ENCODE measurements at regions not wholly inside any gene's neighbourhood (a gene's known extent, or its start where the extent isn't known, plus 50 kb on each side); places are given as distances from the start of the nearest gene placed in this dataset.
A peak's percentile ranks its signal among the peaks of the same experiment; 100 is the strongest.

- ATAC-seq (ENCODE audit: low read depth): peak; percentile 60; the same call in 1 of the 3 replicates
Observed at GRCh38 chr14:81710232-81710845, 176.7 kb upstream of the SEL1L start.

GRCh38 chr14:81715731-81716130, 182.1 kb upstream of the SEL1L start:
- no peaks in the 10 kb centered on the region for H3K4me1 ChIP-seq (ENCODE audit: insufficient read depth, poor library complexity, severe bottlenecking)
- H3K36me3 ChIP-seq (ENCODE audit: low read depth): no peaks in the 10 kb centered on the region
- no peak overlapping the region for H3K27ac ChIP-seq (ENCODE audit: poor library complexity, severe bottlenecking)
- DNase-seq (ENCODE audit: low spot score) (no peak), ATAC-seq (ENCODE audit: low read depth) (peak; percentile 19; the same call in 1 of the 3 replicates)
- H3K9me3 ChIP-seq (ENCODE audit: severe bottlenecking): no peaks in the 10 kb centered on the region
- no peak overlapping the region for H3K4me3 ChIP-seq (ENCODE audit: severe bottlenecking)
- TF ChIP-seq, protein P1, sequence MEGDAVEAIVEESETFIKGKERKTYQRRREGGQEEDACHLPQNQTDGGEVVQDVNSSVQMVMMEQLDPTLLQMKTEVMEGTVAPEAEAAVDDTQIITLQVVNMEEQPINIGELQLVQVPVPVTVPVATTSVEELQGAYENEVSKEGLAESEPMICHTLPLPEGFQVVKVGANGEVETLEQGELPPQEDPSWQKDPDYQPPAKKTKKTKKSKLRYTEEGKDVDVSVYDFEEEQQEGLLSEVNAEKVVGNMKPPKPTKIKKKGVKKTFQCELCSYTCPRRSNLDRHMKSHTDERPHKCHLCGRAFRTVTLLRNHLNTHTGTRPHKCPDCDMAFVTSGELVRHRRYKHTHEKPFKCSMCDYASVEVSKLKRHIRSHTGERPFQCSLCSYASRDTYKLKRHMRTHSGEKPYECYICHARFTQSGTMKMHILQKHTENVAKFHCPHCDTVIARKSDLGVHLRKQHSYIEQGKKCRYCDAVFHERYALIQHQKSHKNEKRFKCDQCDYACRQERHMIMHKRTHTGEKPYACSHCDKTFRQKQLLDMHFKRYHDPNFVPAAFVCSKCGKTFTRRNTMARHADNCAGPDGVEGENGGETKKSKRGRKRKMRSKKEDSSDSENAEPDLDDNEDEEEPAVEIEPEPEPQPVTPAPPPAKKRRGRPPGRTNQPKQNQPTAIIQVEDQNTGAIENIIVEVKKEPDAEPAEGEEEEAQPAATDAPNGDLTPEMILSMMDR (IDR thresholded peaks at IDR 0.05; ENCODE audit: poor library complexity, severe bottlenecking): no peak
- peaks cover 8% of the 10 kb centered on the region for H3K27me3 ChIP-seq (ENCODE audit: insufficient read depth, poor library complexity, severe bottlenecking)

More at GRCh38 chr14:81710232-81710845, 176.7 kb upstream of the SEL1L start:
- no peak for DNase-seq (ENCODE audit: low spot score)
- no peak overlapping the region for H3K4me3 ChIP-seq (ENCODE audit: severe bottlenecking)
- no peaks in the 10 kb centered on the region for H3K4me1 ChIP-seq (ENCODE audit: insufficient read depth, poor library complexity, severe bottlenecking)
- H3K27me3 ChIP-seq (ENCODE audit: insufficient read depth, poor library complexity, severe bottlenecking): no peaks in the 10 kb centered on the region
- H3K9me3 ChIP-seq (ENCODE audit: severe bottlenecking): no peaks in the 10 kb centered on the region
- no peaks in the 10 kb centered on the region for H3K36me3 ChIP-seq (ENCODE audit: low read depth)
- TF ChIP-seq, protein P1 (IDR thresholded peaks at IDR 0.05; ENCODE audit: poor library complexity, severe bottlenecking): peak; percentile 90
- H3K27ac ChIP-seq (ENCODE audit: poor library complexity, severe bottlenecking): no peak overlapping the region

DNA sequence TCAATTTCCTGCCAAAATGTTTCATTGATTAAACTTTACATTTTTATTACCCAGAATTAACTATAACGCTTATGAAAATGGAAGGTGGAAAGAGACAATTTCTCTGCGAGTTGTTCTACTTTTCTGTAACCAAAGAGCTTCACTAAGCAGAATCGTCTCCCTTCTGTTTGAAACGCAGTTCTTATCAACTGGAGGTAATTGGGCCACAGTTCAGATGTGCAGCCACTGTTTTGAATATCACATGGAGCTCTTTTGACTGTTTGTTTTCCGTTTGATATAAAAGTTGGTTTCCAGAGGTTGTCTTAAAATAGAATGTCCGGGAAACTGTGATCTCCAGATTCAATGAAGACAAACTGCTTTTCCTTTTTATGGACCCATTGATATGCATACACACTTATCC, 183.3 kb upstream of the SEL1L start:
- no peaks in the 10 kb centered on the region for H3K36me3 ChIP-seq (ENCODE audit: low read depth)
- no peaks in the 10 kb centered on the region for H3K9me3 ChIP-seq (ENCODE audit: severe bottlenecking)
- peaks cover 8% of the 10 kb centered on the region for H3K27me3 ChIP-seq (ENCODE audit: insufficient read depth, poor library complexity, severe bottlenecking)
- H3K4me1 ChIP-seq (ENCODE audit: insufficient read depth, poor library complexity, severe bottlenecking): no peaks in the 10 kb centered on the region
- TF ChIP-seq, protein P1 (IDR thresholded peaks at IDR 0.05; ENCODE audit: poor library complexity, severe bottlenecking): no peak
- DNase-seq (ENCODE audit: low spot score) (no peak), ATAC-seq (ENCODE audit: low read depth) (no peak)
- H3K27ac ChIP-seq (ENCODE audit: poor library complexity, severe bottlenecking): no peak overlapping the region
- no peak overlapping the region for H3K4me3 ChIP-seq (ENCODE audit: severe bottlenecking)

- no peaks in the 10 kb centered on the region for H3K36me3 ChIP-seq (ENCODE audit: low read depth)
- TF ChIP-seq, protein P1 (IDR thresholded peaks at IDR 0.05; ENCODE audit: poor library complexity, severe bottlenecking): no peak
- no peaks in the 10 kb centered on the region for H3K27me3 ChIP-seq (ENCODE audit: insufficient read depth, poor library complexity, severe bottlenecking)
- ATAC-seq (ENCODE audit: low read depth) (no peak), DNase-seq (ENCODE audit: low spot score) (no peak)
- H3K4me1 ChIP-seq (ENCODE audit: insufficient read depth, poor library complexity, severe bottlenecking): no peaks in the 10 kb centered on the region
- no peak overlapping the region for H3K27ac ChIP-seq (ENCODE audit: poor library complexity, severe bottlenecking)
- H3K4me3 ChIP-seq (ENCODE audit: severe bottlenecking): no peak overlapping the region
- H3K9me3 ChIP-seq (ENCODE audit: severe bottlenecking): no peaks in the 10 kb centered on the region
Observed at GRCh38 chr14:81723956-81724355, 190.3 kb upstream of the SEL1L start.

DNA sequence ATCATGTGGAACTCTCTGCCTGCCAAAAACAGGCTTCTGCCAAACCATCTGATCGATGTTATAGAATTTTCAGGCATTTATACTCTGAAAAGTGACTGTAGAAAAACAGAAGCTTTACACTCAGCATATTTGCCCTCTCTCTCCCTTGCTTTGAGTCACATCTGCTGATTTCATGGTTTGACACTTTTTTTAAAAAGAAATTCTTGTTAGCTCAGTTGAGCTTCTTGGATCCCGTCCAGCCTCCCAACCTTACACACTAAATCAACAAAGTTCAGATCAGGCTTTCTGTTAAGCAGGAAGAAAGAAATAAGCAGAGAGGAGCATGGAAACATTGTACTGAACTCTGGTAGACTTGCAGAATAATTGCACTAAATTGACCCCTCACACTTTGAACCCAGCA, 193.6 kb upstream of the SEL1L start:
- H3K36me3 ChIP-seq (ENCODE audit: low read depth): no peaks in the 10 kb centered on the region

More for the DNA sequence above, 193.6 kb upstream of the SEL1L start:
- Histone ChIP-seq H3K9me3 (ENCODE audit: severe bottlenecking) (no peaks in the 10 kb centered on the region), H3K4me1 (ENCODE audit: insufficient read depth, poor library complexity, severe bottlenecking) (no peaks in the 10 kb centered on the region), H3K27ac (ENCODE audit: poor library complexity, severe bottlenecking) (no peak overlapping the region), H3K27me3 (ENCODE audit: insufficient read depth, poor library complexity, severe bottlenecking) (no peaks in the 10 kb centered on the region), H3K4me3 (ENCODE audit: severe bottlenecking) (no peak overlapping the region)
- no peak for ATAC-seq (ENCODE audit: low read depth)
- TF ChIP-seq, protein P1 (IDR thresholded peaks at IDR 0.05; ENCODE audit: poor library complexity, severe bottlenecking): no peak
- DNase-seq (ENCODE audit: low spot score): no peak

Data from RWPE2 (cell line).